HEK293T (cell line): ENCODE measurements at regions not wholly inside any gene's neighbourhood (a gene's known extent, or its start where the extent isn't known, plus 50 kb on each side); places are given as distances from the start of the nearest gene placed in this dataset.

Source experiments
- CTCF ChIA-PET: fragments of 350-600 bp; formaldehyde crosslinking; extraction: SDS; loops from one replicate; lab custom pipeline; 2021; ENCODE audit warnings: antibody characterized with exemption, inconsistent platforms; lab: Yijun Ruan, JAX
- POLR2A ChIA-PET: fragments of 350-600 bp; formaldehyde crosslinking; extraction: SDS; loops from one replicate; lab custom pipeline; 2020; ENCODE audit warnings: antibody characterized with exemption, inconsistent platforms; lab: Yijun Ruan, JAX
- DNase-seq: peaks from one replicate; pipeline ENCODE4 v3.0.0; 2012; ENCODE audit warnings: mixed read lengths; ENCODE audit errors: extremely low spot score
- ARNT ChIP-seq: fragments of 450-650 bp; IDR thresholded peaks from 2 replicates; pipeline ENCODE4 v1.6.1; 2017; ENCODE audit warnings: mild to moderate bottlenecking
- BHLHE40 ChIP-seq: fragments of 450-650 bp; IDR thresholded peaks from 2 replicates; pipeline ENCODE4 v1.6.1; 2016; ENCODE audit warnings: mild to moderate bottlenecking, moderate library complexity, borderline replicate concordance
- CTBP1 ChIP-seq: fragments of 450-650 bp; IDR thresholded peaks from 2 replicates; pipeline ENCODE4 v1.6.1; 2016; ENCODE audit warnings: borderline replicate concordance
- ELF4 ChIP-seq: fragments of 450-650 bp; IDR thresholded peaks from 2 replicates; pipeline ENCODE4 v1.6.1; 2017; ENCODE audit warnings: antibody characterized with exemption
- FOXA1 ChIP-seq: fragments of 450-650 bp; IDR thresholded peaks from 2 replicates; pipeline ENCODE4 v1.6.1; 2016; ENCODE audit warnings: mild to moderate bottlenecking
- FOXK2 ChIP-seq: fragments of 450-650 bp; IDR thresholded peaks from 2 replicates; pipeline ENCODE4 v1.6.1; 2016; ENCODE audit warnings: mild to moderate bottlenecking
- FOXM1 ChIP-seq: fragments of 450-650 bp; IDR thresholded peaks from 2 replicates; pipeline ENCODE4 v1.6.1; 2017; ENCODE audit warnings: mild to moderate bottlenecking, borderline replicate concordance
- HDGF ChIP-seq: fragments of 450-650 bp; IDR thresholded peaks from 2 replicates; pipeline ENCODE4 v1.6.1; 2017; ENCODE audit warnings: antibody characterized with exemption, borderline replicate concordance
- L3MBTL2 ChIP-seq: fragments of 450-650 bp; conservative IDR thresholded peaks from 2 replicates; pipeline ENCODE4 v1.6.1; 2016; ENCODE audit warnings: mild to moderate bottlenecking
- LEF1 ChIP-seq: fragments of 450-650 bp; IDR thresholded peaks from 2 replicates; pipeline ENCODE4 v1.6.1; 2017; ENCODE audit warnings: mild to moderate bottlenecking, borderline replicate concordance
- NFRKB ChIP-seq: fragments of 450-650 bp; IDR thresholded peaks from 2 replicates; pipeline ENCODE4 v1.6.1; 2016; ENCODE audit warnings: mild to moderate bottlenecking, moderate library complexity
- SP1 ChIP-seq: fragments of 450-650 bp; IDR thresholded peaks from 2 replicates; pipeline ENCODE4 v1.6.1; 2017
- SUZ12 ChIP-seq: fragments of 450-650 bp; IDR thresholded peaks from 2 replicates; pipeline ENCODE4 v1.6.1; 2016; ENCODE audit warnings: mild to moderate bottlenecking
- TARDBP ChIP-seq: fragments of 450-650 bp; IDR thresholded peaks from 2 replicates; pipeline ENCODE4 v1.6.1; 2016
- ZNF384 ChIP-seq: fragments of 450-650 bp; IDR thresholded peaks from 2 replicates; pipeline ENCODE4 v1.6.1; 2016
- TF ChIP-seq, protein P1 (sequence below): fragments of 450-650 bp; IDR thresholded peaks from 2 replicates; pipeline ENCODE4 v1.6.1; 2016

DNA sequence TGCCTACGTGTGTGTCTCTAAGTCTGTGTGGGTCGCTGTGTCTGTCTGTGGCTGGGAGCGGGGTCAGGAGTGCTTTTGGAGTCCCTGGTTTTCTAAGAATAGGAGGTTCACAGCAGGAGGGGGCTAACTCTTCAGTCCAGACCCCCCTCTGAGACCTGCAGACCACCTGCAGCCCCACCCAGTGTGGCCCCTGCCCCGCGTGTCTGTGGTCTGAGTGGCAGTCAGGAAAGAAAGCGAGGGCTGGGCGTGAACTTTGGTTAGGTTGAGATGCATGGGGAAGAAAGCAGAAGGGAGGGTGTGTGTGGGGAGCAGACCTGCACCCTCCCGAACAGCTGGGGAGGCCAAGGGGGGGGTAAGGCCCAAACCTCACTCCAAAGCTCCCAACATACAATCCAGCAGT is 144.9 kb upstream of the TPM1 start:
- POLR2A ChIA-PET: no interaction called here
- no peak for TF ChIP-seq FOXA1
- no peak for TF ChIP-seq HDGF
- TF ChIP-seq NFRKB: no peak
- no peak for TF ChIP-seq ELF4
- no peak for TF ChIP-seq LEF1
- no peak for TF ChIP-seq ARNT
- TF ChIP-seq TARDBP: no peak
- TF ChIP-seq BHLHE40: no peak
- TF ChIP-seq ZNF384: no peak
- no peak for TF ChIP-seq L3MBTL2
- no peak for TF ChIP-seq CTBP1
- no peak for TF ChIP-seq FOXM1
- TF ChIP-seq, protein P1, sequence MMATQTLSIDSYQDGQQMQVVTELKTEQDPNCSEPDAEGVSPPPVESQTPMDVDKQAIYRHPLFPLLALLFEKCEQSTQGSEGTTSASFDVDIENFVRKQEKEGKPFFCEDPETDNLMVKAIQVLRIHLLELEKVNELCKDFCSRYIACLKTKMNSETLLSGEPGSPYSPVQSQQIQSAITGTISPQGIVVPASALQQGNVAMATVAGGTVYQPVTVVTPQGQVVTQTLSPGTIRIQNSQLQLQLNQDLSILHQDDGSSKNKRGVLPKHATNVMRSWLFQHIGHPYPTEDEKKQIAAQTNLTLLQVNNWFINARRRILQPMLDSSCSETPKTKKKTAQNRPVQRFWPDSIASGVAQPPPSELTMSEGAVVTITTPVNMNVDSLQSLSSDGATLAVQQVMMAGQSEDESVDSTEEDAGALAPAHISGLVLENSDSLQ: no peak
- no peak for TF ChIP-seq SP1
- TF ChIP-seq SUZ12: no peak
- no peak for TF ChIP-seq FOXK2
- DNase-seq: no peak
- CTCF ChIA-PET: no interaction called here

DNA sequence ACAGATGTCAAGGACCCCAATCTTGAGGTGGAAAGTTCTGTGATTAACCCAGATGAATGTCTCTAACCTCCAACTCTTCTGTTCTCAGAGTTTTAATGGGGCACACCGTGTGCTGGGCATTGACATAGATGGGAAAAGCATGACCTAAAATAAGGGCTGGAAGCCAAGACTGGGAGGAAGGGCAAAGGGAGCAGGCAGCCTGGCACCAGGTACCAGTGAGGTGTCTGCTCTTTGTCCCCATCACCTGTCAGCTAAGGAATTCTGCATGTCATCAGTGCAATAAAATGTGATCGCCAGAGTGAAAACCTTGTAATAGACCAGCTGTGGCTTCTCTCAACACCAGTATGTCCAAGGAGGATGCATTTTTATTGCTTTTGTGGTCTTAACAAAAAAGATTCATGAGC is 143.5 kb upstream of the TPM1 start:
- DNase-seq: no peak
- ChIA-PET POLR2A (no interaction called here), CTCF (interaction anchor here (0.6 kb wide), 1 partner anchor 1600 kb away, joined by 3 read pairs; no protein-coding TSS in a partner anchor)
- TF ChIP-seq, protein P1: no peak
- TF ChIP-seq FOXK2: no peak
- no peak for TF ChIP-seq BHLHE40

DNA sequence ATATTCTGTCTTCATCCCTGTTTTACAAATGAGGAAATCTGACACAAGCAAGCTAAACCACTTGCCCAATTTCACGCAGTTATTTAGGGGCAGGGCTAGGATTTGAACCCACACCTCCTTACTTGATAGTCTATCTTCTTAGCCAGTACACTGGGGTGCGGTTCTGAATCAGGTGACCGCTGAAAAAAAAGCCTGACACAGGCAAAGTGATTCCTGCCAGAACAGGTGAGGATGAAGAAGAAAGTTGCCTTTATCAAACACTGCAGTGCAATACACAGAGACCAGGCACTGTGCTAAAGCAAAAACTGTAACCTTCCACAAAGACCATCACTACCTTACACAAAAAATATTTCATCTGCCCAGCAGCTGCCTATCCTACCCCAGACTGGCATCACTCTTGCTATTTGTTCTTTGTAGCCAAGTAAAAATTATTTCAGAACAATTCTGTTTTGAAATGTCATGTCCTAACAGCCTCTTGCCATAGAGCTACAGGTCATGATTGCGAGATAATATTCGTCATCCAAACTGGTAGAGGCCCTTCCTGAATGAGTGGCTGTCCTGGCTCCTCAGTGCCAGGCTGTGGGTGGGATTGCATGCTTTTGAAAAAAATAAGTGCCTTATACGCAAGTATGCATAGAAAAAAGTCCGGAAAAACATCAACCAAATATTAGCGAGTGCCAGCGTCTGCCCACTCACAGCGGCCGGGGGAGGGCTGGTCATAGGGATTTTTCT is 142.3 kb upstream of the TPM1 start:
- no peak for DNase-seq
- TF ChIP-seq BHLHE40 (no peak), FOXA1 (no peak), TARDBP (no peak), FOXK2 (no peak), ELF4 (no peak), ZNF384 (no peak), HDGF (no peak), NFRKB (no peak), SP1 (no peak), ARNT (no peak), SUZ12 (no peak), FOXM1 (no peak), L3MBTL2 (no peak), LEF1 (no peak), CTBP1 (no peak)
- CTCF ChIA-PET: interaction anchor here (0.6 kb wide), 1 partner anchor 1599 kb away, joined by 3 read pairs; no protein-coding TSS in a partner anchor
- POLR2A ChIA-PET: no interaction called here

DNA sequence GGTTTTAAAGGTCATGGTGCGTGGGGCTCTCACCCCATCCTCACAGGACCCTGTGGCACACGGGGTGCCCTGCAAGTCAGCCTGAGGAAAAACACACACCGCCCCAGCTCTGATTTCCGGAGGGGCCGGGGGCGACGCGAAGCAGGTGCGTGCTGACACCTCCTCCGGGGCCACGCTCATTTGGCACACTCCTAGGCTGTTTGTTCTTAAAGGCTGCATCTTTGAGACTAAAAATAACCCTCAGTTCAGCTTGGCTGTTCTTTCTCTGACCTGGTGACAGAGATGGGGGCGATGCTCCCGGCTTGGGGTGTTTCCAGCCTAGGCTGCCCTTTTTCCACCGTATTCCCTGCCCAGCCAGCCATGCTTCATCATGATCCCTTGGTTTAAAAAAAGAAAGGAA is 141.5 kb upstream of the TPM1 start:
- CTCF ChIA-PET: no interaction called here
- DNase-seq: no peak
- POLR2A ChIA-PET: no interaction called here
- TF ChIP-seq TARDBP (no peak), SUZ12 (no peak), FOXA1 (no peak), CTBP1 (no peak), ELF4 (no peak), SP1 (no peak), ARNT (no peak), FOXK2 (no peak), FOXM1 (no peak), ZNF384 (no peak), LEF1 (no peak)

DNA sequence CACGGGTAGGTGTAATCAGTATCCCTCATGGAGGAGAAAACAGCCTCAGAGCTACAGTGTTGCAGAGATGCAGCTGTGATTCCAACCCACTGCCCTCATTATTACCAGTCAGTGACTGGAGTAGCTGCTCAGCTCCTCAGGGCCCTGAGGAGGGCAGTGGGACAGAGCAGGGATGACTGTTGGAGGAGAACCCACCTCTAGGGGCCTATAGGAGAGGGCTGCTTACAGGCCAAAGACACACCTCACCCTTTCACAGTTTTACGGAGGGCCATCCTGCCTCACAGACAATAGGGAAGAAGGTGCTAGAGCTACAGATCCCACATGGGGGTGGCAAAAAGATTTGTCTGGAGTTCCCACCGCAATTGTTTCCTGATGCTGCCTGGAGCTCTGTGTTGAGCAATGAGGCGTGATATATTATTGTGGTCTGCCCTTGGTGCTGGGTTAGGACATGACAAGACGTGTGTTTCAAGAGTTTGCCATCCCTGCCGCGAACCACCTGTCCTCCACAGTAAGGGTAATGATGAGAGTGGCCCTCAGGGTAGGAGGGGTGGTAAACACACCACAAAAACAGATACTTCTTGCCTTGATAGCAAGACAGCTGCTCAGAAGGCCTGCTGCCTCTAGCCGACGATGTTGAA is 140.5 kb upstream of the TPM1 start:
- ChIA-PET POLR2A (no interaction called here), CTCF (no interaction called here)
- DNase-seq: no peak
- TF ChIP-seq ARNT: no peak
- TF ChIP-seq CTBP1: no peak
- no peak for TF ChIP-seq L3MBTL2
- TF ChIP-seq ELF4: no peak
- no peak for TF ChIP-seq BHLHE40
- no peak for TF ChIP-seq NFRKB
- TF ChIP-seq SP1: no peak
- TF ChIP-seq FOXM1: no peak
- TF ChIP-seq FOXK2: no peak
- TF ChIP-seq SUZ12: no peak
- TF ChIP-seq HDGF: no peak
- no peak for TF ChIP-seq FOXA1

DNA sequence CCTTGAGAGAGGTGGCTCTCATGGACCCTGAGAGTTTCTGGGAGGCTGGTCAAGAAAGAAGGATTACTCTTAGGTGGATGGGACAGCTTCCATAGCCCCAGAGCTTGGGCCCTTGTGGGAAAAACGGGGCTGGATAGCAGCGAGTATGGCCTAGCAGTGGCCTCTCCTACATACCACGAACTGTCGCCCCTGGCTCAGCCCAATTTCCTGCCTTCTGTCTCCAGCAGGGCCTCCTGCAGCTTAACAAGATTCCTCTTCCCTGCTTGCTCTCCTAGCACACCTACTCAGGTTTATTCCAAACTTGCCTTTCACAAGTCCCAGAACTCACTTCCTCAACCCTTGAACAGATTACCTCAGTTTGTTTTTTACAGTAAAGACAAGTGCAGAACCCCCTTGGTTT is 139.7 kb upstream of the TPM1 start:
- ChIA-PET POLR2A (no interaction called here), CTCF (no interaction called here)
- no peak for TF ChIP-seq CTBP1
- TF ChIP-seq, protein P1: no peak
- DNase-seq: no peak
